T-helper 1 cell (primary cell): ENCODE measurements at regions not wholly inside any gene's neighbourhood (a gene's known extent, or its start where the extent isn't known, plus 50 kb on each side); places are given as distances from the start of the nearest gene placed in this dataset.

Experiments used
- DNase-seq, 5 donors: peaks; one replicate each; pipeline ENCODE4 v3.0.0-alpha.2; 2012 to 2020

GRCh38 chr2:60044484-60044883, 509.0 kb downstream of the BCL11A start:
- no peak for DNase-seq

DNA sequence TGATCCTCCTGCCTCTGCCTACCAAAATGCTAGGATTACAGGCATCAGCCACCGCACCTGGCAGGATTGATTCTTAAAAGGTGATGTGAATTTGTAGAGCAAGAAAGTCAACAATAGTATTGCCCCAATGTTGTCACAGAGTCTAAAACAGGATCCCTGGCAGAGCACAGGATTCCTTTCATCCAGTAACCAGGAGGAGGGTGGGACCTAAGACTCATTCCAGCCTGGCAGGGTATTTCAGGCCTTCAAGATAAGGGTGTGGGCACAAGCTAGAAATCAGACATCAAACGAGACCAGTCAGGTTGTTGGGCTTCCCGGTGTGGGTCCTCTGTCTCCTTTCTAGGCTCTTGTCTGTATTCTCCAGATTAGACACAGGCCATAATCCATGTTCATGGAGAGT, 511.4 kb downstream of the BCL11A start:
- DNase-seq = no peak

GRCh38 chr2:60033325-60033724, 520.1 kb downstream of the BCL11A start:
- DNase-seq = no peak

DNA sequence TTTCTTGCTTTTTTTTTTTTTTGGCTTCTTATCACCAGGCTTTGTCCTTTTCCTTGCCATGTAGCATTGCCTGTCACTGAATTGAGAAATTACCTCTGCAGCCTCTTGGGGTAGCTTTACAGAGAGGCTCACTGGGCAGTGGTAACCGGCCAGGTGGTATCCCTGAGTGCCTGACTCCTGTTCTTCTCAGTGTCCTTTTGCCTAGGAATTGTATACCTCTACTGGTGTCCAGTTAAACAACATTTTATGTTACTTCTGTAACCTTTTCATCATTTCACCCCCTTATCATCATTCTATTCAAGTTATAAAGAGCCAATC, 523.9 kb downstream of the BCL11A start:
- DNase-seq = no peak

DNA sequence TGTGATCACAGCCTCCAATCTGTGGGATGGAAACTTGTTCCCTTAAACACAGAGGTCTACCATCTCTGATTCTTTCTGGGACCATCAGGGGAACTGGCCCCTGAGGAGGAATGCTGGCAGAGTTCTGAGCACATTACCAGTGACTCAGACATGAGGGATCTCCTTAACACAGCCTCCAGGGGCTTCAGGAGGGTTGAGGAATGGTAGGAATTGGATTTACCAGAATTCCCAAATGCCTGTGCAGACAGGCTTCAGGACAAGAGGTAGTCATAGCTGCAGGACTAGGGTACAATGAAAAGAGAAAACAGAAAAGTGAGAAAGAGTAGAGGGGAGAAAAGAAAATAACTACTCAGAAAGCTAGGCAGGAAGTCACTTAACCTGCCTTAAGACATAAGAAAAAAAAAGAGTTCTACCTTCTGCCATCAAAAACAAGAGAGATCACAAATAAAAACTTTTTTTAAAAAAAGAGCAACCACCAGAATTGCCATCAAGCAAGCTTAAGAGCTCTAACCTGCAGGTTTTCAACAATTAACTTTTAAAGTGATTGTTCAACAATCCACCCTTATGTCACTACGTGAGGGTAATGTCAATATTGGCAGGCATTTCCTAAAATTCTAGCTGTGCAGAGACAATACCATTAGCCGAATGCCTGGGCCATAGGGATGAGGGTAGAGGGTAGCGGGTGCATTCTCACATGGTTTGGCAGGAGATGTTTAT, 524.4 kb downstream of the BCL11A start:
- no peak for DNase-seq

GRCh38 chr2:60025496-60025895, 528.0 kb downstream of the BCL11A start:
- no peak for DNase-seq

GRCh38 chr2:60023256-60023985, 530.0 kb downstream of the BCL11A start:
- DNase-seq = no peak

- DNase-seq = no peak
Observed at GRCh38 chr2:60007671-60008070, 545.8 kb downstream of the BCL11A start.

DNA sequence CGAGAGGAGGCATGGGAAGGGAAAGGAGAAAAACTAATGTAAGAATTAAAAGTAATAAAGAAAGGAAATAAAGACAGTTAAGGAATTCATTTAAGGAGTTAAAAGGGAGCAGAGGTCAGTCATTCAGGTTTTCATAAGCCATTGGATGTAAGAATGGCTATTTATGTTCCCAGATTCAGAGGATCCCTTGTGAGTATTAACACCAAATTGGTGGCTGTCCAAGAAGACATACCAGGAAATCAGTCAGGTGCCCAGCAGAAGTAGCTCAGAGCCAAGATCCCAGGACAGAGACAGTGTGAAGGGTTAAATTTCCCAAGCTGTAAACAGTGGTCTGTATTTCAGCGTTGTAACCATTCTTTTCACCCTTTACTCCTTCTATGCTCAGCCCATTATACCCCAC, 550.4 kb downstream of the BCL11A start:
- DNase-seq = no peak

GRCh38 chr2:60002183-60002867, 551.1 kb downstream of the BCL11A start:
- DNase-seq = no peak

GRCh38 chr2:60000686-60001085, 552.8 kb downstream of the BCL11A start:
- DNase-seq = no peak

DNA sequence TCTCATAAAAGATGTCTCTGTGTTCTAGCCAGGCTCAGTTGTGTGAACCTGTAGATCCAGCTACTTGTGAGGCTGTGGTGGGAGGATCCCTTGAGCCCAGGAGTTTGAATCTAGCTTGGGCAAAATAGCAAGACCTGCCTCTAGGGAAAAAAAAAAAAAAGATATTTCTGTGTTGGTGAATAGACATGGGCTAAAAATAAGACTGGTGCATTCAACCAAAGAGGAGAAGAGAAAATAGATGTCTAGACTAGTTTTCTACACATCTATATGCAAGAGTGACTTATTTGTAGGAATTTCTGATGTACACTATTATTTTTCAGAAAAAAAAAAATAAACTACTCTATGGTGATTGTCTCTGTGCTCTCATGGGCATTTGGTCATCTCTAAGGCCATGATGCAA, 555.1 kb downstream of the BCL11A start:
- DNase-seq = no peak

GRCh38 chr2:59997371-59997770, 556.1 kb downstream of the BCL11A start:
- DNase-seq = no peak

DNA sequence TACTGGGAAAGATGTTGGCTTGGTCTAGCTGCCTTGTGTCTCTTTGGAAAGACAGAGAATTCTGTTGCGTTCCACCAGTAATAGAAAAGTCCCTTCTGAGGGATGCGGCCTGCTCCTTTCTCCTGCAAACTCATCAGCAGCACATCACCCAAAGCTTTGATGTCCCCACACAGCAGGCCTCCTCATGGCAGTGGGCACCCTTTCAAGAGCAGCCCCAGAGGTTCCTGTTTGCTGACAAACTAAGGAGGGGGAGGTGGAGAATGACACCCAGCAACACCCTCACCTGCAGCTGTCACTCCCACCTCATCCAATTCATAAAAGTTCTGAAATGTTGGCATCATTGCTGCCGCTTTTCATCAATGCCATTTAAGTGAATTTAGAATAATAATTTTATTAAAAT, 556.6 kb downstream of the BCL11A start:
- no peak for DNase-seq

DNA sequence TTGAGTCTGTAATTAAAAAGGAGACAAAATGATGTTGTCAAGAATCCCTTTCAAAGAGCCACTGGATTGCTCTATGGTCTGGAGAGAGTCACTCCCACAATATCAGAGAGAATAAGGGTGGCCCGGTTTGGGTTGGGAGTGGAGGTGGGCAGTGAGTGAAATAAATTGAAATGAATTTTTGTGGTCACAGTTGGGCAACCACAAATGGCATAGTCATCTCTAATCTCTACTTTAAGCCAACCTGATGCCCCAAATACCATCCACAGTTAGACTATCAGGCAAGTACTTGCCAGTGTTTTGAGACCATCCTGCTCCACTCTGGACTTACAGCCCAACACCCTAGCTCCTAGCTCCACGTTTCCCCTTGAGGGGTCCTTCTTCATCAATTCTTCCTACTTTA, 559.7 kb downstream of the BCL11A start:
- DNase-seq = no peak

- DNase-seq = no peak
Observed at GRCh38 chr2:59988341-59988740, 565.1 kb downstream of the BCL11A start.

- no peak for DNase-seq
Observed at GRCh38 chr2:59986511-59986910, 566.9 kb downstream of the BCL11A start.

DNA sequence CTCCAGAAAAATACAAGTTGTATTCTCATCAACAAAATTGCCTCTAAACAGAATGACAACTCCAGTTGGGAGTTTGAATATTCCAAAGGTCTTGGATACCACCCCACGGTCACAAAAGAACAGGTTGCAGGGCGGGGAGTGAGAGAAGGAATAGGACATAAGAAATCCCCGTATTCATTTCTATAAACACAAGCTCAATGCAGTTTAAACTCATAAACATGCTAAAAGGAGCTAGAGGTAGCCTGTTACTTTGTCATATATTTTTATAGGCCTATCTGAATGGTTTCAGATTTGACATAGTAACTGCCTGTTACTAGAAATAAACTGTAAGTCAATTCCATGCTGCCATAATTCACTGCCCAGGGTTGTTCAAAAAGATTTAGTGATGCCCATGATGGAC, 567.5 kb downstream of the BCL11A start:
- DNase-seq = no peak

DNA sequence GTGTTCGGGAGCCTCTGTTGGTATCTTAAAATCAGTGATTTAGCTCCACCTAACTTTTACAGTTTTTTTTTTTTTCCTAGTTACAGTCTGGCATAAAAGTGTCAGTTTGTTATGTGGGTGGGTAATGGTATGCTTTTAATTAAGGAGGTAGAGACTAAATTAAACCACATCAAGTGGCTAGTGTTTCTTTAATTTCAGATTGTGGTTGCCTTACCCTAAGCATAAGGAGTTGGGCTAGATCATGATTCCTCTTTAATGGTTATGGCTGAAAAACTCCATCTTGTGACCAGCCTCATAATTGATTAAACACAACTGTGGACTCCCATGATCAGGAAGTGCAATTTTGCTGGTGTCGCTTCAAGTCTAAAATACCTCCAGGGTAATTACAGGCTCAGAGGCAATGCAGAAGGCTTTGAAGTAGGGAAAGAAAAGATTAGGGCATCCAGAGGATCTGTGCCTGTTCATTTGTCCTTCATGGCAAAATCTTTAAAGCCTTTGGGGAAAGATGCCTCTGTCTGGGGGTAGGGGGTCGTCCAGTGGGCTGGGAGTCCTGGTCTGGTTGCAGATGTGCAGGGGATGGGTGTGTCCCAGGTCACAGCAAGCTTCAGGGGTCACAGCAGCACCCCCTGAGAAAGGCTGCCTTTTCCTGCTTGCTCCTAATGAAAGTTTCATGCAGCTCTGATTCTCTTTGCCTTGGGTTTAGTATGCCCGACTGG, 579.2 kb downstream of the BCL11A start:
- DNase-seq = no peak

GRCh38 chr2:59969161-59969560, 584.3 kb downstream of the BCL11A start:
- DNase-seq = no peak

GRCh38 chr2:59968441-59968840, 585.0 kb downstream of the BCL11A start:
- no peak for DNase-seq

GRCh38 chr2:59967691-59968090, 585.8 kb downstream of the BCL11A start:
- no peak for DNase-seq

DNA sequence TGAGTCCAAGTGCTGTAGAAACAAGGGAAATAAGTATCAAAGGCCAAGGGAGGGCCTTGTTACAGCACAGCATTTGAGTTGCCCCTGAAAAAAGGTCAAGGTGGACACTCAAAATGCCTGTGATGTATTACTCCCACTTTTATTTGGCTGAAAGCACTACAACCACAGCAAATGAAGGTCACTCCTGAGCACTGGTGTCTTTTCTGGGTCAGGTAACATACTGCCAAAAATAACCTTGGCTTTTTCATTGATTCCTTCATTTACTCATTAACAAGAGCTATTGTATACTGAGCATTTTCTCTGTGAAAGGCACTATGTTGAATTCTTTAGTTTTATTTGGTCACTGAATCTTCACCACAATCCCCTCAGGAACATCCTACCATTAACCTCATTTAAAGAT, 590.3 kb downstream of the BCL11A start:
- no peak for DNase-seq

GRCh38 chr2:59961746-59962145, 591.7 kb downstream of the BCL11A start:
- DNase-seq = no peak
